ENCODE measurements at regions not wholly inside any gene's neighbourhood (a gene's known extent, or its start where the extent isn't known, plus 50 kb on each side); places are given as distances from the start of the nearest gene placed in this dataset.
"Not testable (repeated sequence)": the region's sequence is repeated elsewhere in the genome, so short reads cannot be mapped to it uniquely, and the experiment has no call there.

- not testable (repeated sequence) for TF ChIP-seq CTCF, POLR2A (IDR thresholded peaks at IDR 0.05)
Measured at GRCh38 chr22:48289954-48290353, 1527.5 kb downstream of the TBC1D22A start.

All from tibial nerve (tissue), 3 donors.